HL-60 (cell line): ENCODE measurements at regions not wholly inside any gene's neighbourhood (a gene's known extent, or its start where the extent isn't known, plus 50 kb on each side); places are given as distances from the start of the nearest gene placed in this dataset.

Experiments used
- DNase-seq, 2 experiments: peaks; one replicate each; pipeline ENCODE4 v3.0.0-alpha.2; 2010 to 2020; ENCODE audit warnings: low read depth in 1 of 2, low spot score in 1 of 2
- H3K27ac ChIP-seq: fragments of 250-450 bp; sonication (Bioruptor Pico); replicated peaks from 2 replicates; pipeline ENCODE4 v1.5.1; 2020; ENCODE audit warnings: mild to moderate bottlenecking, moderate library complexity
- H3K27me3 ChIP-seq: fragments of 250-450 bp; sonication (Bioruptor Pico); 2 replicates; pipeline ENCODE4 v1.5.1; 2021; ENCODE audit warnings: mild to moderate bottlenecking, moderate library complexity; ENCODE audit not compliant: insufficient read depth, poor library complexity, severe bottlenecking
- H3K4me3 ChIP-seq: replicated peaks from 2 replicates; pipeline ENCODE4 v1.5.1; 2011; ENCODE audit warnings: mild to moderate bottlenecking, control low read depth, low read length; ENCODE audit not compliant: insufficient read depth
- CTCF ChIP-seq: IDR thresholded peaks from one replicate; pipeline ENCODE4 v1.5.1; 2011; ENCODE audit warnings: low read length, control low read depth, inconsistent platforms; ENCODE audit not compliant: insufficient read depth
- GABPA ChIP-seq: IDR thresholded peaks from 2 replicates; pipeline ENCODE4 v1.6.1; 2012; ENCODE audit warnings: low read depth
- POLR2AphosphoS5 ChIP-seq: IDR thresholded peaks from 2 replicates; pipeline ENCODE4 v1.6.1; 2012; ENCODE audit warnings: low read depth
- SPI1 ChIP-seq: IDR thresholded peaks from 2 replicates; pipeline ENCODE4 v1.6.1; 2012; ENCODE audit warnings: low read depth, mild to moderate bottlenecking, borderline replicate concordance
- TF ChIP-seq, protein P1 (sequence below): IDR thresholded peaks from 2 replicates; pipeline ENCODE4 v1.6.1; 2012; ENCODE audit warnings: low read depth; ENCODE audit not compliant: insufficient replicate concordance

- no peak overlapping the region for H3K4me3 ChIP-seq
- no peak overlapping the region for H3K27ac ChIP-seq
- no peak for DNase-seq
- no peaks in the 10 kb centered on the region for H3K27me3 ChIP-seq
- TF ChIP-seq SPI1 (no peak), POLR2AphosphoS5 (no peak), CTCF (no peak), GABPA (no peak)
- TF ChIP-seq, protein P1, sequence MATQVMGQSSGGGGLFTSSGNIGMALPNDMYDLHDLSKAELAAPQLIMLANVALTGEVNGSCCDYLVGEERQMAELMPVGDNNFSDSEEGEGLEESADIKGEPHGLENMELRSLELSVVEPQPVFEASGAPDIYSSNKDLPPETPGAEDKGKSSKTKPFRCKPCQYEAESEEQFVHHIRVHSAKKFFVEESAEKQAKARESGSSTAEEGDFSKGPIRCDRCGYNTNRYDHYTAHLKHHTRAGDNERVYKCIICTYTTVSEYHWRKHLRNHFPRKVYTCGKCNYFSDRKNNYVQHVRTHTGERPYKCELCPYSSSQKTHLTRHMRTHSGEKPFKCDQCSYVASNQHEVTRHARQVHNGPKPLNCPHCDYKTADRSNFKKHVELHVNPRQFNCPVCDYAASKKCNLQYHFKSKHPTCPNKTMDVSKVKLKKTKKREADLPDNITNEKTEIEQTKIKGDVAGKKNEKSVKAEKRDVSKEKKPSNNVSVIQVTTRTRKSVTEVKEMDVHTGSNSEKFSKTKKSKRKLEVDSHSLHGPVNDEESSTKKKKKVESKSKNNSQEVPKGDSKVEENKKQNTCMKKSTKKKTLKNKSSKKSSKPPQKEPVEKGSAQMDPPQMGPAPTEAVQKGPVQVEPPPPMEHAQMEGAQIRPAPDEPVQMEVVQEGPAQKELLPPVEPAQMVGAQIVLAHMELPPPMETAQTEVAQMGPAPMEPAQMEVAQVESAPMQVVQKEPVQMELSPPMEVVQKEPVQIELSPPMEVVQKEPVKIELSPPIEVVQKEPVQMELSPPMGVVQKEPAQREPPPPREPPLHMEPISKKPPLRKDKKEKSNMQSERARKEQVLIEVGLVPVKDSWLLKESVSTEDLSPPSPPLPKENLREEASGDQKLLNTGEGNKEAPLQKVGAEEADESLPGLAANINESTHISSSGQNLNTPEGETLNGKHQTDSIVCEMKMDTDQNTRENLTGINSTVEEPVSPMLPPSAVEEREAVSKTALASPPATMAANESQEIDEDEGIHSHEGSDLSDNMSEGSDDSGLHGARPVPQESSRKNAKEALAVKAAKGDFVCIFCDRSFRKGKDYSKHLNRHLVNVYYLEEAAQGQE = no peak
Measured at GRCh38 chr18:37986665-37987064, 421.1 kb upstream of the CELF4 start.

DNA sequence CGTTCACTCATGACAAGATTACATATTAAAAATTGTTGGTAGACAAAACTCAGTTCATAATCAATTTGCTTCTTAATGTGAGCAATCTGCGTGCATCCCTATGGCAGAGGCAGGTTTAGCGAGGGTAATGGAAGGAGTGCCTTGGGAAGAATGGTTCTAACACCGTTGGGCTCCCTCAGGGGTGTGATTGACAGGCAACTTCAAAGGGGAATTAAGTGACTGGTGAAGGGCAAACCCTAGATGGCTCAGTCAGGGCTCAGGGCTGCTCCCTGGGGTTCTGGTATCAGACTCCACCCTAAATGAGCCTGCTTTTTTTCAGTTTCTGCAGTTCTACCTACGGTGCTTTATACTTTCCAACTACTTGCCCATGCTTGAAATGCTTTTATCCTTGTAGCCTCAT lies 419.5 kb upstream of the CELF4 start:
- H3K27ac ChIP-seq = no peak overlapping the region
- TF ChIP-seq POLR2AphosphoS5 = no peak
- TF ChIP-seq GABPA = no peak
- DNase-seq = no peak
- no peaks in the 10 kb centered on the region for H3K27me3 ChIP-seq
- no peak overlapping the region for H3K4me3 ChIP-seq

DNA sequence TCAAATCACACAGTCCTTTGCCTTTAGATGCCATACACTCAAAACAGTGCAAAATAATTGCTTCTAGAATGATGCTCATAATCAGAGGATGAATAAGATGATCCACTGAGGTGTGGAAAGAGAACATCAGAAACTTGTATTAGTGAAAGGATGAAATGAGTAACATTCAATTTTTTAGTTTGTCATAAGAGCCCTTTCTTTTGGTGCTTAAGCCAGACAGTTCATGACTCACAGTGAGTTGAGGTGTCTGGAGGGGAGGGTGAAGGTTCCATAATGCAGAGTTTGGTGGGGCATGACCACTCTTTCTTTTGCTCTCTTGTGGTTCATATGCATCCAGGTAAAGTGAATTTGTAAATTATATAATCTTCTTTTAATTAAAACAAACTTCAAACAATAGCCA lies 415.0 kb upstream of the CELF4 start:
- Histone ChIP-seq H3K4me3 (no peak overlapping the region), H3K27ac (no peak overlapping the region), H3K27me3 (no peaks in the 10 kb centered on the region)
- TF ChIP-seq GABPA = no peak
- no peak for TF ChIP-seq POLR2AphosphoS5
- TF ChIP-seq, protein P1 = no peak
- TF ChIP-seq CTCF = no peak
- no peak for TF ChIP-seq SPI1
- no peak for DNase-seq

GRCh38 chr18:37975446-37975845 lies 409.8 kb upstream of the CELF4 start:
- no peak for DNase-seq
- Histone ChIP-seq H3K27me3 (no peaks in the 10 kb centered on the region), H3K4me3 (no peak overlapping the region), H3K27ac (no peak overlapping the region)
- TF ChIP-seq, protein P1 = no peak
- no peak for TF ChIP-seq SPI1
- no peak for TF ChIP-seq GABPA
- no peak for TF ChIP-seq CTCF
- TF ChIP-seq POLR2AphosphoS5 = no peak
